A673 (cell line): ENCODE measurements at regions not wholly inside any gene's neighbourhood (a gene's known extent, or its start where the extent isn't known, plus 50 kb on each side); places are given as distances from the start of the nearest gene placed in this dataset.

Experiments used
- BruUV-seq: library from RNA; stranded (reverse); fragments of 400-500 nt; replicated peaks from 2 replicates; lab custom pipeline; 2021; lab: Mats Ljungman, UMichigan
- CTCF ChIA-PET: fragments of 300-600 bp; sonication (Branson Sonifier 250); formaldehyde crosslinking; loops from one replicate; lab custom pipeline; 2022; ENCODE audit warnings: antibody characterized with exemption; lab: Charles Lee
- POLR2A ChIA-PET: fragments of 300-600 bp; sonication (Branson Sonifier 250); formaldehyde crosslinking; loops from one replicate; lab custom pipeline; 2022; ENCODE audit warnings: antibody characterized with exemption; ENCODE audit not compliant: low non-redundant PET; lab: Charles Lee
- DNase-seq: peaks from one replicate; pipeline ENCODE4 v3.0.0-alpha.2; 2015; ENCODE audit warnings: low spot score
- H3K27ac ChIP-seq: fragments of 200-600 bp; sonication (generic); 2 replicates; pipeline ENCODE4 v1.5.1; 2016; ENCODE audit warnings: mixed run types, low read depth, mild to moderate bottlenecking, mixed read lengths, antibody characterized with exemption, low read length; ENCODE audit not compliant: poor library complexity, severe bottlenecking
- H3K27me3 ChIP-seq: fragments of 200-600 bp; sonication (generic); replicated peaks from 2 replicates; pipeline ENCODE4 v1.6.1; 2017; ENCODE audit warnings: mixed run types, low read depth, mild to moderate bottlenecking, mixed read lengths, antibody characterized with exemption, low read length; ENCODE audit not compliant: insufficient read depth, poor library complexity
- H3K36me3 ChIP-seq: fragments of 200-600 bp; sonication (generic); 2 replicates; pipeline ENCODE4 v1.6.1; 2016; ENCODE audit warnings: mixed run types, mild to moderate bottlenecking, mixed read lengths, antibody characterized with exemption, low read length; ENCODE audit not compliant: insufficient read depth, poor library complexity, severe bottlenecking
- H3K4me1 ChIP-seq: fragments of 200-600 bp; sonication (generic); 2 replicates; pipeline ENCODE4 v1.6.1; 2017; ENCODE audit warnings: mixed run types, mild to moderate bottlenecking, mixed read lengths, antibody characterized with exemption, low read length; ENCODE audit not compliant: insufficient read depth, poor library complexity, severe bottlenecking
- H3K4me3 ChIP-seq: fragments of 200-600 bp; sonication (generic); 2 replicates; pipeline ENCODE4 v1.5.1; 2016; ENCODE audit warnings: low read depth, mixed run types, mild to moderate bottlenecking, mixed read lengths, low read length; ENCODE audit not compliant: poor library complexity, severe bottlenecking
- H3K9me3 ChIP-seq: fragments of 200-600 bp; sonication (generic); 2 replicates; pipeline ENCODE4 v1.6.1; 2016; ENCODE audit warnings: mixed run types, low read depth, mild to moderate bottlenecking, mixed read lengths, antibody characterized with exemption, low read length; ENCODE audit not compliant: poor library complexity, severe bottlenecking
- CTCF ChIP-seq: fragments of 300-800, 200-600 bp; sonication (generic); conservative IDR thresholded peaks from 2 replicates; pipeline ENCODE4 v1.5.1; 2017; ENCODE audit warnings: low read depth, mild to moderate bottlenecking, antibody characterized with exemption, low read length, moderate library complexity, mixed read lengths
- EZH2 ChIP-seq: fragments of 200-600 bp; sonication (generic); IDR thresholded peaks from 2 replicates; pipeline ENCODE4 v1.6.1; 2017; ENCODE audit warnings: borderline replicate concordance, low read depth, mild to moderate bottlenecking, mixed read lengths, antibody characterized with exemption, low read length; ENCODE audit not compliant: poor library complexity, severe bottlenecking
- intact Hi-C: fragments of 100-400 bp; cut with micrococcal nuclease; formaldehyde crosslinking; loops from one replicate; pipeline ENCODE4 v1.10.0; 2022; ENCODE audit not compliant: unreplicated experiment

GRCh38 chr5:4079831-4080230, 484.2 kb downstream of the IRX1 start:
- no peaks in the 10 kb centered on the region for H3K27me3 ChIP-seq
- no peak overlapping the region for H3K27ac ChIP-seq
- ChIA-PET POLR2A (no interaction called here), CTCF (no interaction called here)
- peaks cover 45% of the 10 kb centered on the region for H3K9me3 ChIP-seq
- H3K4me3 ChIP-seq = no peak overlapping the region
- no TSS peak for BruUV-seq
- DNase-seq = no peak
- no peaks in the 10 kb centered on the region for H3K36me3 ChIP-seq
- no peak for TF ChIP-seq CTCF
- TF ChIP-seq EZH2 = no peak
- H3K4me1 ChIP-seq = no peaks in the 10 kb centered on the region
- intact Hi-C loops = no loop called here

- POLR2A ChIA-PET = no interaction called here
- Histone ChIP-seq H3K36me3 (no peaks in the 10 kb centered on the region), H3K27ac (no peak overlapping the region), H3K9me3 (peaks cover 45% of the 10 kb centered on the region), H3K4me1 (no peaks in the 10 kb centered on the region), H3K27me3 (no peaks in the 10 kb centered on the region), H3K4me3 (no peak overlapping the region)
- TF ChIP-seq CTCF (no peak), EZH2 (no peak)
- CTCF ChIA-PET = no interaction called here
- DNase-seq = no peak
- no TSS peak for BruUV-seq
- intact Hi-C loops = no loop called here
Observed at GRCh38 chr5:4080370-4080769, 484.7 kb downstream of the IRX1 start.

GRCh38 chr5:4081059-4081458, 485.4 kb downstream of the IRX1 start:
- BruUV-seq = no TSS peak

More at GRCh38 chr5:4081059-4081458, 485.4 kb downstream of the IRX1 start:
- ChIA-PET CTCF (no interaction called here), POLR2A (no interaction called here)
- no peaks in the 10 kb centered on the region for H3K4me1 ChIP-seq
- no peak overlapping the region for H3K4me3 ChIP-seq
- intact Hi-C loops = no loop called here
- H3K9me3 ChIP-seq = peaks cover 47% of the 10 kb centered on the region
- no peak for TF ChIP-seq CTCF
- no peak for TF ChIP-seq EZH2
- no peak overlapping the region for H3K27ac ChIP-seq
- no peak for DNase-seq
- H3K27me3 ChIP-seq = no peaks in the 10 kb centered on the region
- H3K36me3 ChIP-seq = no peaks in the 10 kb centered on the region
